OCI-LY3 (cell line): ENCODE measurements at regions not wholly inside any gene's neighbourhood (a gene's known extent, or its start where the extent isn't known, plus 50 kb on each side); places are given as distances from the start of the nearest gene placed in this dataset.

ENCODE experiments used
- CTCF ChIP-seq: fragments of 200-600, 300-600 bp; sonication (generic); IDR thresholded peaks from 2 replicates; pipeline ENCODE4 v1.5.1; 2014; ENCODE audit warnings: antibody characterized with exemption, low read length, low read depth
- EZH2phosphoT487 ChIP-seq: fragments of 200-600 bp; shearing (Covaris generic); IDR thresholded peaks from 2 replicates; pipeline ENCODE4 v1.6.1; 2018; ENCODE audit warnings: antibody characterized with exemption, mixed run types, low read depth

GRCh38 chr4:57291911-57292310 lies 181.7 kb upstream of the IGFBP7 start:
- TF ChIP-seq CTCF (no peak), EZH2phosphoT487 (no peak)
